HuH-7.5 (cell line): ENCODE measurements at regions not wholly inside any gene's neighbourhood (a gene's known extent, or its start where the extent isn't known, plus 50 kb on each side); places are given as distances from the start of the nearest gene placed in this dataset.
"Not testable (repeated sequence)": the region's sequence is repeated elsewhere in the genome, so short reads cannot be mapped to it uniquely, and the experiment has no call there.

Experiments
- DNase-seq: peaks from one replicate; pipeline ENCODE4 v3.0.0; 2011; ENCODE audit warnings: low spot score

- no peak for DNase-seq
These were observed 279.3 kb upstream of the DIPK2B start for GRCh38 chrX:45479835-45480422.

GRCh38 chrX:45479196-45479834, 278.6 kb upstream of the DIPK2B start:
- no peak for DNase-seq

GRCh38 chrX:45472968-45473367, 272.3 kb upstream of the DIPK2B start:
- no peak for DNase-seq

- DNase-seq, result not testable (repeated sequence)
These were observed 266.9 kb upstream of the DIPK2B start for GRCh38 chrX:45467537-45467936.

GRCh38 chrX:45455732-45456131, 255.1 kb upstream of the DIPK2B start:
- not testable (repeated sequence) for DNase-seq

GRCh38 chrX:45454290-45454689, 253.6 kb upstream of the DIPK2B start:
- DNase-seq, result no peak

GRCh38 chrX:45449982-45450381, 249.3 kb upstream of the DIPK2B start:
- DNase-seq, result no peak

- no peak for DNase-seq
These were observed 247.3 kb upstream of the DIPK2B start for GRCh38 chrX:45447995-45448394.

GRCh38 chrX:45447331-45447730, 246.7 kb upstream of the DIPK2B start:
- no peak for DNase-seq

GRCh38 chrX:45445745-45446412, 245.2 kb upstream of the DIPK2B start:
- DNase-seq, result no peak

GRCh38 chrX:45437186-45437585, 236.5 kb upstream of the DIPK2B start:
- DNase-seq, result no peak

- no peak for DNase-seq
These were observed 234.8 kb upstream of the DIPK2B start for GRCh38 chrX:45435481-45435880.

- no peak for DNase-seq
These were observed 233.6 kb upstream of the DIPK2B start for GRCh38 chrX:45434231-45434630.

- no peak for DNase-seq
These were observed 228.2 kb upstream of the DIPK2B start for GRCh38 chrX:45428831-45429230.

GRCh38 chrX:45424326-45424725, 223.7 kb upstream of the DIPK2B start:
- no peak for DNase-seq

- no peak for DNase-seq
These were observed 221.7 kb upstream of the DIPK2B start for GRCh38 chrX:45422216-45422925.

- no peak for DNase-seq
These were observed 221.1 kb upstream of the DIPK2B start for GRCh38 chrX:45421806-45422205.

GRCh38 chrX:45404206-45404605, 203.5 kb upstream of the DIPK2B start:
- no peak for DNase-seq

GRCh38 chrX:45401923-45402322, 201.2 kb upstream of the DIPK2B start:
- no peak for DNase-seq

GRCh38 chrX:45400951-45401725, 200.5 kb upstream of the DIPK2B start:
- not testable (repeated sequence) for DNase-seq

GRCh38 chrX:45400027-45400779, 199.5 kb upstream of the DIPK2B start:
- no peak for DNase-seq
